Natural killer cell (primary cell): ENCODE measurements at regions not wholly inside any gene's neighbourhood (a gene's known extent, or its start where the extent isn't known, plus 50 kb on each side); places are given as distances from the start of the nearest gene placed in this dataset.

Source experiments
- ATAC-seq, 3 donors: fragments of 150-1000 bp in 2 of 3; fragments of 200-7000 bp in 1 of 3; cut with Tn5 transposase; 1 replicate in 1 of 3; 2 replicates in 2 of 3; pipeline ENCODE4 v1.10.0; 2021; ENCODE audit warnings: mild to moderate bottlenecking in 2 of 3, moderate library complexity in 2 of 3
- DNase-seq, 2 donors: peaks; one replicate each; pipeline versions ENCODE4 v3.0.0 to v3.0.0-alpha.2; 2013 to 2021; ENCODE audit warnings: mixed read lengths in 1 of 2
- H3K27ac ChIP-seq: one replicate; pipeline ENCODE4 v1.5.1; 2013; ENCODE audit warnings: mild to moderate bottlenecking, low read length
- H3K27me3 ChIP-seq: one replicate; pipeline ENCODE4 v1.6.1; 2013; ENCODE audit warnings: low read length; ENCODE audit not compliant: control insufficient read depth, insufficient read depth
- H3K36me3 ChIP-seq: one replicate; pipeline ENCODE4 v1.6.1; 2013; ENCODE audit warnings: low read length; ENCODE audit not compliant: control insufficient read depth, insufficient read depth
- H3K4me1 ChIP-seq: one replicate; pipeline ENCODE4 v1.6.1; 2013; ENCODE audit warnings: low read length; ENCODE audit not compliant: control insufficient read depth, insufficient read depth
- H3K4me3 ChIP-seq: one replicate; pipeline ENCODE4 v1.5.1; 2013; ENCODE audit warnings: low read length
- H3K9me3 ChIP-seq: one replicate; pipeline ENCODE4 v1.6.1; 2013; ENCODE audit warnings: low read length; ENCODE audit not compliant: control insufficient read depth, insufficient read depth
- H3K27ac Mint-ChIP-seq, 2 donors: one replicate each; pipeline ENCODE4 v1.8.0; 2022; ENCODE audit warnings: mild to moderate bottlenecking in 2 of 2, mixed read lengths in 2 of 2, moderate library complexity in 1 of 2
- H3K27me3 Mint-ChIP-seq, 2 donors: one replicate each; pipeline ENCODE4 v1.8.0; 2022; ENCODE audit warnings: low read depth in 2 of 2, mixed read lengths in 2 of 2
- H3K36me3 Mint-ChIP-seq: one replicate; pipeline ENCODE4 v1.8.0; 2022; ENCODE audit warnings: mixed read lengths
- H3K4me1 Mint-ChIP-seq, 2 donors: one replicate each; pipeline ENCODE4 v1.8.0; 2022; ENCODE audit warnings: mixed read lengths in 2 of 2
- H3K4me3 Mint-ChIP-seq: one replicate; pipeline ENCODE4 v1.8.0; 2022; ENCODE audit warnings: mild to moderate bottlenecking, moderate library complexity, mixed read lengths
- H3K9me3 Mint-ChIP-seq, 2 donors: one replicate each; pipeline ENCODE4 v1.8.0; 2022; ENCODE audit warnings: mixed read lengths in 2 of 2
- CTCF ChIP-seq: fragments of 200-600 bp; IDR thresholded peaks from one replicate; pipeline ENCODE4 v1.8.0; 2022; ENCODE audit warnings: antibody characterized with exemption
- WGBS: methylation state at CpG from one replicate; pipeline ENCODE4 v1.1.7; 2013; ENCODE audit warnings: missing lambda C conversion rate; ENCODE audit not compliant: insufficient coverage; 5-methylcytosine and 5-hydroxymethylcytosine counted together
- intact Hi-C: fragments of 100-400 bp; cut with micrococcal nuclease; formaldehyde crosslinking; loops from one replicate; pipeline ENCODE4 v1.14.2; 2022

GRCh38 chr13:84677836-84678235 lies 795.6 kb upstream of the SLITRK1 start:
- TF ChIP-seq CTCF, result no peak
- H3K9me3 Mint-ChIP-seq, result peaks cover 15 to 17% of the 10 kb centered on the region in 2 donors
- no peaks in the 10 kb centered on the region for H3K4me1 Mint-ChIP-seq
- H3K27ac Mint-ChIP-seq, result no peak overlapping the region
- H3K4me1 ChIP-seq, result no peaks in the 10 kb centered on the region
- no peaks in the 10 kb centered on the region for H3K36me3 ChIP-seq
- no peak overlapping the region for H3K27ac ChIP-seq
- no peaks in the 10 kb centered on the region for H3K27me3 ChIP-seq
- no peaks in the 10 kb centered on the region for H3K27me3 Mint-ChIP-seq
- no peak overlapping the region for H3K4me3 ChIP-seq
- H3K9me3 ChIP-seq, result no peaks in the 10 kb centered on the region
- no peak overlapping the region for H3K4me3 Mint-ChIP-seq
- WGBS, result no CpG with 5 or more reads among the region's 2 CpGs
- DNase-seq (no peak), ATAC-seq (no peak)
- H3K36me3 Mint-ChIP-seq, result no peaks in the 10 kb centered on the region
- intact Hi-C loops, result no loop called here

- H3K4me1 ChIP-seq, result no peaks in the 10 kb centered on the region
- H3K4me3 ChIP-seq, result no peak overlapping the region
- 92% methylated on average over 2 of the region's 3 CpGs for WGBS
- Mint-ChIP-seq H3K36me3 (no peaks in the 10 kb centered on the region), H3K4me1 (no peaks in the 10 kb centered on the region), H3K4me3 (no peak overlapping the region), H3K27me3 (no peaks in the 10 kb centered on the region), H3K9me3 (peaks cover 7 to 8% of the 10 kb centered on the region in 2 donors), H3K27ac (no peak overlapping the region)
- no peaks in the 10 kb centered on the region for H3K9me3 ChIP-seq
- no peak for TF ChIP-seq CTCF
- no peak overlapping the region for H3K27ac ChIP-seq
- no peaks in the 10 kb centered on the region for H3K36me3 ChIP-seq
- intact Hi-C loops, result no loop called here
- ATAC-seq, result no peak
- no peaks in the 10 kb centered on the region for H3K27me3 ChIP-seq
- DNase-seq, result no peak
Observed at GRCh38 chr13:84672616-84673015, 790.3 kb upstream of the SLITRK1 start.

- no peak overlapping the region for H3K27ac Mint-ChIP-seq
- DNase-seq (no peak), ATAC-seq (no peak)
- intact Hi-C loops, result no loop called here
- Histone ChIP-seq H3K9me3 (no peaks in the 10 kb centered on the region), H3K4me1 (no peaks in the 10 kb centered on the region), H3K27ac (no peak overlapping the region), H3K36me3 (no peaks in the 10 kb centered on the region), H3K27me3 (no peaks in the 10 kb centered on the region), H3K4me3 (no peak overlapping the region)
- H3K4me1 Mint-ChIP-seq, result no peaks in the 10 kb centered on the region
- 50% methylated on average over 1 of the region's 1 CpG for WGBS
- peaks cover 6 to 8% of the 10 kb centered on the region in 2 donors for H3K9me3 Mint-ChIP-seq
- no peaks in the 10 kb centered on the region for H3K36me3 Mint-ChIP-seq
- no peak for TF ChIP-seq CTCF
- no peak overlapping the region for H3K4me3 Mint-ChIP-seq
- no peaks in the 10 kb centered on the region for H3K27me3 Mint-ChIP-seq
Observed at GRCh38 chr13:84670245-84670644, 788.0 kb upstream of the SLITRK1 start.

- no peaks in the 10 kb centered on the region for H3K27me3 Mint-ChIP-seq
- H3K4me1 Mint-ChIP-seq, result no peaks in the 10 kb centered on the region
- WGBS, result no CpG with 5 or more reads among the region's 1 CpG
- H3K4me1 ChIP-seq, result no peaks in the 10 kb centered on the region
- H3K4me3 Mint-ChIP-seq, result no peak overlapping the region
- no peaks in the 10 kb centered on the region for H3K36me3 Mint-ChIP-seq
- DNase-seq (no peak), ATAC-seq (no peak)
- no peak overlapping the region for H3K27ac ChIP-seq
- no peaks in the 10 kb centered on the region for H3K9me3 ChIP-seq
- no peak for TF ChIP-seq CTCF
- intact Hi-C loops, result no loop called here
- H3K9me3 Mint-ChIP-seq, result peaks cover 6 to 11% of the 10 kb centered on the region in 2 donors
- H3K36me3 ChIP-seq, result no peaks in the 10 kb centered on the region
- no peak overlapping the region for H3K27ac Mint-ChIP-seq
- no peaks in the 10 kb centered on the region for H3K27me3 ChIP-seq
- H3K4me3 ChIP-seq, result no peak overlapping the region
Observed at GRCh38 chr13:84668637-84669036, 786.4 kb upstream of the SLITRK1 start.
